ENCODE measurements at regions not wholly inside any gene's neighbourhood (a gene's known extent, or its start where the extent isn't known, plus 50 kb on each side); places are given as distances from the start of the nearest gene placed in this dataset.

GRCh38 chr3:159522276-159522675 lies 466.4 kb upstream of the IL12A start:
- no peak for DNase-seq
- Histone ChIP-seq H3K4me1 (no peaks in the 10 kb centered on the region), H3K36me3 (no peaks in the 10 kb centered on the region), H3K9me3 (no peaks in the 10 kb centered on the region), H3K4me3 (no peak overlapping the region), H3K27ac (no peak overlapping the region), H3K27me3 (no peaks in the 10 kb centered on the region)
- intact Hi-C loops (cut with DNase I; ENCODE audit: low total_unique reads), result no loop called here
- no peak for TF ChIP-seq EP300 (IDR thresholded peaks at IDR 0.05; ENCODE audit: low read depth)
- TF ChIP-seq, protein P1, sequence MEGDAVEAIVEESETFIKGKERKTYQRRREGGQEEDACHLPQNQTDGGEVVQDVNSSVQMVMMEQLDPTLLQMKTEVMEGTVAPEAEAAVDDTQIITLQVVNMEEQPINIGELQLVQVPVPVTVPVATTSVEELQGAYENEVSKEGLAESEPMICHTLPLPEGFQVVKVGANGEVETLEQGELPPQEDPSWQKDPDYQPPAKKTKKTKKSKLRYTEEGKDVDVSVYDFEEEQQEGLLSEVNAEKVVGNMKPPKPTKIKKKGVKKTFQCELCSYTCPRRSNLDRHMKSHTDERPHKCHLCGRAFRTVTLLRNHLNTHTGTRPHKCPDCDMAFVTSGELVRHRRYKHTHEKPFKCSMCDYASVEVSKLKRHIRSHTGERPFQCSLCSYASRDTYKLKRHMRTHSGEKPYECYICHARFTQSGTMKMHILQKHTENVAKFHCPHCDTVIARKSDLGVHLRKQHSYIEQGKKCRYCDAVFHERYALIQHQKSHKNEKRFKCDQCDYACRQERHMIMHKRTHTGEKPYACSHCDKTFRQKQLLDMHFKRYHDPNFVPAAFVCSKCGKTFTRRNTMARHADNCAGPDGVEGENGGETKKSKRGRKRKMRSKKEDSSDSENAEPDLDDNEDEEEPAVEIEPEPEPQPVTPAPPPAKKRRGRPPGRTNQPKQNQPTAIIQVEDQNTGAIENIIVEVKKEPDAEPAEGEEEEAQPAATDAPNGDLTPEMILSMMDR (IDR thresholded peaks at IDR 0.05), result no peak
- WGBS, 2 donors (ENCODE audit: low coverage in 1 of 2), result 65 to 73% methylated on average over 3 of the region's 3 CpGs
- in situ Hi-C loops (cut with MboI; ENCODE audit: low pct_ligation_motif_present in 1 of 4, low pct_unique_long_range_greater_than_20kb in 1 of 4, low sequenced_read_pairs in 3 of 4), result no loop called here

DNA sequence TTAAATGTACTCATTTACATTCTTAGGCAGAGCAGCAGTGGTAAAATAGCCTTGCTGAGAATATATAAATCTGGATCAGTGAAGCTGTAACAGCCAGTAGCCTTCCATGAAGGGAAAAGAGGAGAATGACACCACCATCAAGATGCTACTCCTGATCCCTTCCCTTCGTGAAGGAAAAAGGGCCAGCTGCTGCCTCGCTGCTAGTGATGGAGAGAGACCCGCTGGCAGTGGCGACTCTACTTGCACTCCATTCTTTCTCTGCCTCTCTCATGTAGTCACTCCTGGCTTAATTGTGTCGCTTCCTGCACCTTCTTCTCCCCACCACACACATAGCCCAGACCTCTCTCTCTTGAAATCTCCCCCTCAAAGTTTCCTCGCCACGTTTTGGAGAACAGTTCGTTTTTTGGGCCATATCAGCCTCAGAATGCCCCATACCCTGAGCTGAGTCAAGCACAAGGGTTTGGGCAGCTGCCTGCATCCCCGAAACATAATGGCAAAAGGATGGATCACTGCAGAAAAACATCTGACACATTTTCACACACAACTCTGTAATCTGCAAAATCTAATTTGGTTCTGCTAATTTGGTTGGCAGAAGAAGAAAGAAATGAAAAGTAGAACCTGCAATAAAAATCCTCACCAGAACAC lies 460.3 kb upstream of the IL12A start:
- 64 to 71% methylated on average over 5 to 9 of the region's 9 CpGs for WGBS, 2 donors (ENCODE audit: low coverage in 1 of 2)
- intact Hi-C loops (cut with DNase I; ENCODE audit: low total_unique reads), result no loop called here
- H3K27me3 ChIP-seq, result no peaks in the 10 kb centered on the region
- no peak overlapping the region for H3K4me3 ChIP-seq
- no peaks in the 10 kb centered on the region for H3K9me3 ChIP-seq
- no peaks in the 10 kb centered on the region for H3K4me1 ChIP-seq
- DNase-seq, result no peak
- H3K27ac ChIP-seq, result no peak overlapping the region
- H3K36me3 ChIP-seq, result no peaks in the 10 kb centered on the region
- TF ChIP-seq, protein P1 (IDR thresholded peaks at IDR 0.05), result no peak
- no peak for TF ChIP-seq POLR2A (IDR thresholded peaks at IDR 0.05)
- TF ChIP-seq EP300 (IDR thresholded peaks at IDR 0.05; ENCODE audit: low read depth), result no peak
- TF ChIP-seq POLR2AphosphoS5 (IDR thresholded peaks at IDR 0.05), result no peak
- in situ Hi-C loops (cut with MboI; ENCODE audit: low pct_ligation_motif_present in 1 of 4, low pct_unique_long_range_greater_than_20kb in 1 of 4, low sequenced_read_pairs in 3 of 4), result no loop called here

GRCh38 chr3:159532577-159532976 lies 456.1 kb upstream of the IL12A start:
- intact Hi-C loops (cut with DNase I; ENCODE audit: low total_unique reads), result no loop called here
- no peak for DNase-seq
- TF ChIP-seq POLR2AphosphoS5 (IDR thresholded peaks at IDR 0.05), result no peak
- no peak for TF ChIP-seq POLR2A (IDR thresholded peaks at IDR 0.05)
- Histone ChIP-seq H3K27ac (no peak overlapping the region), H3K4me1 (no peaks in the 10 kb centered on the region), H3K27me3 (no peaks in the 10 kb centered on the region), H3K4me3 (no peak overlapping the region), H3K9me3 (no peaks in the 10 kb centered on the region), H3K36me3 (no peaks in the 10 kb centered on the region)
- in situ Hi-C loops (cut with MboI; ENCODE audit: low pct_ligation_motif_present in 1 of 4, low pct_unique_long_range_greater_than_20kb in 1 of 4, low sequenced_read_pairs in 3 of 4), result no loop called here

GRCh38 chr3:159534496-159534895 lies 454.1 kb upstream of the IL12A start:
- no peak for DNase-seq
- H3K9me3 ChIP-seq, result no peaks in the 10 kb centered on the region
- H3K27ac ChIP-seq, result no peak overlapping the region
- 53 to 60% methylated on average over 1 to 3 of the region's 3 CpGs for WGBS, 2 donors (ENCODE audit: low coverage in 1 of 2)
- TF ChIP-seq POLR2A (IDR thresholded peaks at IDR 0.05), result no peak
- no peak overlapping the region for H3K4me3 ChIP-seq
- H3K36me3 ChIP-seq, result no peaks in the 10 kb centered on the region
- in situ Hi-C loops (cut with MboI; ENCODE audit: low pct_ligation_motif_present in 1 of 4, low pct_unique_long_range_greater_than_20kb in 1 of 4, low sequenced_read_pairs in 3 of 4), result no loop called here
- intact Hi-C loops (cut with DNase I; ENCODE audit: low total_unique reads), result no loop called here
- no peaks in the 10 kb centered on the region for H3K4me1 ChIP-seq
- no peaks in the 10 kb centered on the region for H3K27me3 ChIP-seq

- H3K36me3 ChIP-seq, result no peaks in the 10 kb centered on the region
- H3K27ac ChIP-seq, result no peak overlapping the region
- intact Hi-C loops (cut with DNase I; ENCODE audit: low total_unique reads), result no loop called here
- DNase-seq, result no peak
- no peaks in the 10 kb centered on the region for H3K27me3 ChIP-seq
- in situ Hi-C loops (cut with MboI; ENCODE audit: low pct_ligation_motif_present in 1 of 4, low pct_unique_long_range_greater_than_20kb in 1 of 4, low sequenced_read_pairs in 3 of 4), result no loop called here
- H3K4me3 ChIP-seq, result no peak overlapping the region
- no peaks in the 10 kb centered on the region for H3K4me1 ChIP-seq
- TF ChIP-seq POLR2AphosphoS5 (IDR thresholded peaks at IDR 0.05) (no peak), POLR2A (IDR thresholded peaks at IDR 0.05) (no peak), EP300 (IDR thresholded peaks at IDR 0.05; ENCODE audit: low read depth) (no peak)
- TF ChIP-seq, protein P1 (IDR thresholded peaks at IDR 0.05), result no peak
- no peaks in the 10 kb centered on the region for H3K9me3 ChIP-seq
- WGBS, 2 donors (ENCODE audit: low coverage in 1 of 2), result 58 to 70% methylated on average over 1 of the region's 1 CpG
Measured at GRCh38 chr3:159536876-159537275, 451.8 kb upstream of the IL12A start.
